Uterus (tissue), 3 donors: ENCODE measurements at regions not wholly inside any gene's neighbourhood (a gene's known extent, or its start where the extent isn't known, plus 50 kb on each side); places are given as distances from the start of the nearest gene placed in this dataset.
"Not testable (repeated sequence)": the region's sequence is repeated elsewhere in the genome, so short reads cannot be mapped to it uniquely, and the experiment has no call there.

ENCODE experiments used
- DNase-seq, 2 donors: peaks; one replicate each; pipeline ENCODE4 v3.0.0-alpha.2; 2019 to 2020
- H3K27ac ChIP-seq, 2 donors: fragments of 200-600 bp; sonication (generic); 1 replicate in 1 of 2; 2 replicates in 1 of 2; pipeline ENCODE4 v1.5.1; 2016 to 2018
- H3K27me3 ChIP-seq, 2 donors: fragments of 200-600 bp; sonication (generic); one replicate each; pipeline ENCODE4 v1.5.1; 2018 to 2019; ENCODE audit warnings: control low read depth in 1 of 2
- H3K36me3 ChIP-seq, 2 donors: fragments of 200-600 bp; sonication (generic); one replicate each; pipeline ENCODE4 v1.5.1; 2019; ENCODE audit warnings: control low read depth in 1 of 2
- H3K4me1 ChIP-seq, 2 donors: fragments of 200-600 bp; sonication (generic); one replicate each; pipeline ENCODE4 v1.5.1; 2018 to 2019; ENCODE audit warnings: control low read depth in 1 of 2
- H3K4me3 ChIP-seq, 2 donors: fragments of 200-600 bp; sonication (generic); 1 replicate in 1 of 2; 2 replicates in 1 of 2; pipeline ENCODE4 v1.5.1; 2018 to 2019; ENCODE audit warnings: mild to moderate bottlenecking in 1 of 2
- H3K9me3 ChIP-seq, 2 donors: fragments of 200-600 bp; sonication (generic); one replicate each; pipeline ENCODE4 v1.5.1; 2019; ENCODE audit warnings: control low read depth in 1 of 2
- CTCF ChIP-seq, 4 experiments: fragments of 200-600 bp in 2 of 4; fragments of 450-650 bp in 2 of 4; sonication (generic) in 2 of 4; IDR thresholded peaks; one replicate each; pipeline ENCODE4 v1.5.1; 2016 to 2019; ENCODE audit warnings: antibody characterized with exemption in 4 of 4, mild to moderate bottlenecking in 2 of 4, moderate library complexity in 1 of 4
- POLR2A ChIP-seq, 2 donors: fragments of 450-650 bp; IDR thresholded peaks; one replicate each; pipeline ENCODE4 v1.6.1; 2016; ENCODE audit warnings: antibody characterized with exemption in 2 of 2, mild to moderate bottlenecking in 1 of 2, moderate library complexity in 1 of 2
- intact Hi-C: fragments of 100-400 bp; cut with DNase I; formaldehyde crosslinking; loops from one replicate; pipeline ENCODE4 v1.15.1; 2023; ENCODE audit warnings: low total_unique reads
- donor health status: DM: yes; HTN: yes; CAD: no.

DNA sequence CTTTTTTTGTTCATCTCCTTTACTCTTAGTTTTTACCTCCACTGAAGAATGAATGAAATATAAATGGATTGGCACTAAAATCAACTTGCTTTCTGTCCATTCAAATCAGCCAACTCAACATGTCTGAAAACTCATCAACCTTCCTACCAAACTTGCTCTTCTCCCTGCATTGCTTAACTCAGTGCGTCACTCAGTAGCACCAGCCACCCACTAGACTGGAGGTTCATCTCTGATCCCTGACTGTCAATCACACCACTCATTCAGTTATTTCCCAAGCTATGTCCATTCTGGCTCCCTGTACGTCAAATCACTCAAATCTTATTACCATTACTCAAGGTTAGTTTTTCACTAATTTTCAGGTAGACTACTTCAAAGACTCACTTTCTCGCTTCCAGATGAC is 75.2 kb upstream of the RBMS1 start:
- DNase-seq, result no peak
- intact Hi-C loops, result no loop called here
- H3K4me3 ChIP-seq, result no peak overlapping the region
- TF ChIP-seq POLR2A (IDR thresholded peaks at IDR 0.05) (no peak), CTCF (IDR thresholded peaks at IDR 0.05) (no peak)
- H3K4me1 ChIP-seq, result no peaks in the 10 kb centered on the region
- no peaks in the 10 kb centered on the region for H3K36me3 ChIP-seq
- H3K27me3 ChIP-seq, result no peaks in the 10 kb centered on the region
- no peak overlapping the region for H3K27ac ChIP-seq
- no peaks in the 10 kb centered on the region for H3K9me3 ChIP-seq

DNA sequence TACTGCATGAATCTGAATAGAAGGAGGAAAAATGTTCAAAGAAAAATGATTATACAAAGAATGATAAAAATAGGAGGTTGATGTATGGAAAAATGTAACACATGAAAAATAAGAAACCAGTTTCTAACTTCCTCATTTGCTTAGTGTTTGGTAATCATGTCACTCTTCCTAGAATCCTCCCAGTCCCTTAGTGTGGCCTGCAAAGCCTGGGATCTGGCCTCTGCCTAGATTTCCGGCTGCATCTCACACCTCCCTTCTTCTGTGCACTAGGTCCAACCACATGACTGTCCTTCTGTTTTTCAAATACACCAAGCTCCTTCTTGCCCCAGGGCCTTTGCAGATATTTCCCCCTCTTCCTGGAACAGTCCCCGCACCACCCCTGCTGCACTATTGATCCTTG is 76.8 kb upstream of the RBMS1 start:
- Histone ChIP-seq H3K27ac (no peak overlapping the region), H3K9me3 (no peaks in the 10 kb centered on the region), H3K27me3 (no peaks in the 10 kb centered on the region), H3K36me3 (no peaks in the 10 kb centered on the region), H3K4me3 (no peak overlapping the region), H3K4me1 (no peaks in the 10 kb centered on the region)
- DNase-seq, result no peak
- no peak for TF ChIP-seq POLR2A (IDR thresholded peaks at IDR 0.05)
- TF ChIP-seq CTCF (IDR thresholded peaks at IDR 0.05), result no peak
- intact Hi-C loops, result no loop called here

GRCh38 chr2:160574468-160575140 is 81.0 kb upstream of the RBMS1 start:
- H3K36me3 ChIP-seq, result no peaks in the 10 kb centered on the region
- no peaks in the 10 kb centered on the region for H3K9me3 ChIP-seq
- H3K4me3 ChIP-seq, result no peak overlapping the region
- H3K27me3 ChIP-seq, result no peaks in the 10 kb centered on the region
- no peak for DNase-seq
- intact Hi-C loops, result no loop called here
- TF ChIP-seq POLR2A (IDR thresholded peaks at IDR 0.05), result no peak
- TF ChIP-seq CTCF (IDR thresholded peaks at IDR 0.05), result no peak
- no peaks in the 10 kb centered on the region for H3K4me1 ChIP-seq
- H3K27ac ChIP-seq, result no peak overlapping the region

GRCh38 chr2:160575368-160575767 is 81.8 kb upstream of the RBMS1 start:
- no peak for DNase-seq
- Histone ChIP-seq H3K4me1 (no peaks in the 10 kb centered on the region), H3K27ac (no peak overlapping the region), H3K4me3 (no peak overlapping the region), H3K9me3 (no peaks in the 10 kb centered on the region), H3K36me3 (no peaks in the 10 kb centered on the region), H3K27me3 (no peaks in the 10 kb centered on the region)
- TF ChIP-seq POLR2A (IDR thresholded peaks at IDR 0.05) (no peak), CTCF (IDR thresholded peaks at IDR 0.05) (no peak)
- intact Hi-C loops, result no loop called here

- no peak overlapping the region for H3K27ac ChIP-seq
- H3K27me3 ChIP-seq, result no peaks in the 10 kb centered on the region
- intact Hi-C loops, result no loop called here
- no peaks in the 10 kb centered on the region for H3K4me1 ChIP-seq
- no peaks in the 10 kb centered on the region for H3K9me3 ChIP-seq
- H3K36me3 ChIP-seq, result no peaks in the 10 kb centered on the region
- TF ChIP-seq CTCF (IDR thresholded peaks at IDR 0.05) (no peak), POLR2A (IDR thresholded peaks at IDR 0.05) (no peak)
- no peak overlapping the region for H3K4me3 ChIP-seq
- no peak for DNase-seq
Measured at GRCh38 chr2:160576054-160576499, 82.5 kb upstream of the RBMS1 start.

DNA sequence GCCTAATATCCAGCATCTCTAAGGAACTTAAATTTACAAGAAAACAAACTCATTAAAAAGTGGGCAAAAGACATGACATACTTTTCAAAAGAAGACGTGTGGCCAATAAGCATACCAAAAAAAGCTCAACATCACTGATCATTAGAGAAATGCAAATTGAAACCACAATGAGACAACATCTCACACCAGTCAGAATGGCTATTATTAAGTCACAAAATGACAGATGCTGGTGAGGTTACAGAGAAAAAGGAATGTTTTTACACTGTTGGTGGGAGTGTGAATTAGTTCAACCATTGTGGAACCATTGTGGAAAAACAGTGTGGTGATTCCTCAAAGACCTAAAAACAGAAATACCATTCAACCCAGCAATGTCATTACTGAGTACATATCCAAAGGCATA is 83.5 kb upstream of the RBMS1 start:
- H3K27me3 ChIP-seq, H3K4me1 ChIP-seq, H3K9me3 ChIP-seq, DNase-seq, H3K27ac ChIP-seq, intact Hi-C loops, H3K4me3 ChIP-seq, H3K36me3 ChIP-seq: not testable (repeated sequence)
